Spleen (tissue), 11 donors: ENCODE measurements at regions not wholly inside any gene's neighbourhood (a gene's known extent, or its start where the extent isn't known, plus 50 kb on each side); places are given as distances from the start of the nearest gene placed in this dataset.

Experiments used
- DNase-seq: peaks from one replicate; pipeline ENCODE4 v3.0.0-alpha.2; 2020
- H3K27ac ChIP-seq, 8 donors: fragments of 200-600 bp; sonication (generic) in 7 of 8; 1 replicate in 4 of 8; 2 replicates in 4 of 8; pipeline versions ENCODE4 v1.5.0 to v1.8.0; 2016 to 2021; ENCODE audit warnings: inconsistent platforms in 4 of 8, mild to moderate bottlenecking in 4 of 8, moderate library complexity in 1 of 8
- H3K27me3 ChIP-seq, 7 donors: fragments of 200-600 bp; sonication (generic) in 6 of 7; replicated peaks in 1 of 7; 1 replicate in 4 of 7; 2 replicates in 3 of 7; pipeline versions ENCODE4 v1.5.0 to v1.8.0; 2016 to 2021; ENCODE audit warnings: inconsistent platforms in 3 of 7, mild to moderate bottlenecking in 1 of 7
- H3K36me3 ChIP-seq, 6 donors: fragments of 200-600 bp; sonication (generic) in 5 of 6; 1 replicate in 4 of 6; 2 replicates in 2 of 6; pipeline versions ENCODE4 v1.5.0 to v1.8.0; 2016 to 2021; ENCODE audit warnings: inconsistent platforms in 2 of 6
- H3K4me1 ChIP-seq, 6 donors: fragments of 200-600 bp; sonication (generic) in 5 of 6; 1 replicate in 3 of 6; 2 replicates in 3 of 6; pipeline versions ENCODE4 v1.5.0 to v1.8.0; 2016 to 2021; ENCODE audit warnings: inconsistent platforms in 3 of 6
- H3K4me3 ChIP-seq, 8 donors: fragments of 200-600 bp; sonication (generic) in 7 of 8; 1 replicate in 4 of 8; 2 replicates in 4 of 8; pipeline versions ENCODE4 v1.5.0 to v1.8.0; 2016 to 2021; ENCODE audit warnings: inconsistent platforms in 4 of 8, mild to moderate bottlenecking in 4 of 8, moderate library complexity in 2 of 8
- H3K9me3 ChIP-seq, 8 donors: fragments of 200-600 bp; sonication (generic) in 7 of 8; 1 replicate in 4 of 8; 2 replicates in 4 of 8; pipeline versions ENCODE4 v1.5.0 to v1.8.0; 2016 to 2021; ENCODE audit warnings: inconsistent platforms in 4 of 8
- POLR2A ChIP-seq, 3 donors: fragments of 450-650 bp; IDR thresholded peaks; one replicate each; pipeline ENCODE4 v1.5.1; 2017; ENCODE audit warnings: antibody characterized with exemption in 3 of 3, mild to moderate bottlenecking in 1 of 3
- POLR2AphosphoS5 ChIP-seq, 3 donors: sonication (generic); formaldehyde crosslinking; IDR thresholded peaks; one replicate each; pipeline ENCODE4 v1.5.1; 2017; ENCODE audit warnings: antibody characterized with exemption in 3 of 3
- WGBS, 5 donors: extraction: QIAGEN DNeasy Blood & Tissue Kit in 3 of 5; methylation state at CpG; one replicate each; pipeline versions ENCODE4 v1.1.5 to v1.1.7; 2013 to 2018; 5-methylcytosine and 5-hydroxymethylcytosine counted together
- intact Hi-C: fragments of 100-400 bp; cut with DNase I; formaldehyde crosslinking; loops from one replicate; pipeline ENCODE4 v1.15.0; 2023; ENCODE audit warnings: low total_unique reads
- TF ChIP-seq, protein P1 (sequence below), 11 experiments: fragments of 200-600 bp in 7 of 11; fragments of 450-650 bp in 4 of 11; sonication (generic) in 4 of 11; IDR thresholded peaks in 8 of 11; conservative IDR thresholded peaks in 3 of 11; 1 replicate in 7 of 11; 2 replicates in 4 of 11; pipeline versions ENCODE4 v1.4.0 to v1.8.0; 2016 to 2021; ENCODE audit warnings: antibody characterized with exemption in 11 of 11, inconsistent platforms in 4 of 11, mild to moderate bottlenecking in 1 of 11
- donor health status: healthy with polysubstance abuse.
- donor health status: DM: no; HTN: no; CAD: no; lungs with moderate emphysema.
- donor health status: DM: no; HTN: no; CAD: no.
- donor health status: Bipolar disorder and iron deficiency.
- donor health status: healthy.
- donor health status: DM: no; HTN: no; CAD: no.
- donor health status: DM: yes; HTN: yes; CAD: no.

DNA sequence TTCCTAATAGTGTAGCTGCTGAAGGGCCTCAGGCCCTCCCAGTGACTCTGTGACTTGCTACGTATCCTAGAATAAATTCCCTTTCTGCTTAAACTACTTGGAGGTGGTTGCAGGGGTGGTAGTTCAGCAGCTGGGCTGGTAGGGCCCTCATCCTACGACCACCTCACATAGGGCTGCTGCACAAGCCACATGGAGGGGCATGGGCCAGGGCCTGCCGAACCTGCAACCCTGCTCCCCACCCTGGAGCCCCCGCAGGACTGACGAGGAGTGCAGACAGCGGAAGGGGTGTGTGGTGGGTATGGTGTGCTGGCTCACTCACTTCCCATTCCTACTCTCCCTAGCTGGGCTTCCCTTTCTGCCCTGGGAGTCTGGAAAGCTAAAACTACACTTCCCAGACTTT lies 56.2 kb upstream of the MLN start:
- Histone ChIP-seq H3K27ac (peak overlapping the region in 3 of 8 donors; percentile 27 to 64 (median 52)), H3K4me1 (peaks cover 36 to 67% (median 56%) of the 10 kb centered on the region in 6 donors), H3K36me3 (no peaks in the 10 kb centered on the region), H3K9me3 (no peaks in the 10 kb centered on the region), H3K4me3 (no peak overlapping the region), H3K27me3 (peaks cover 0 to 86% (median 0%) of the 10 kb centered on the region in 7 donors)
- intact Hi-C loops: no loop called here
- TF ChIP-seq, protein P1, sequence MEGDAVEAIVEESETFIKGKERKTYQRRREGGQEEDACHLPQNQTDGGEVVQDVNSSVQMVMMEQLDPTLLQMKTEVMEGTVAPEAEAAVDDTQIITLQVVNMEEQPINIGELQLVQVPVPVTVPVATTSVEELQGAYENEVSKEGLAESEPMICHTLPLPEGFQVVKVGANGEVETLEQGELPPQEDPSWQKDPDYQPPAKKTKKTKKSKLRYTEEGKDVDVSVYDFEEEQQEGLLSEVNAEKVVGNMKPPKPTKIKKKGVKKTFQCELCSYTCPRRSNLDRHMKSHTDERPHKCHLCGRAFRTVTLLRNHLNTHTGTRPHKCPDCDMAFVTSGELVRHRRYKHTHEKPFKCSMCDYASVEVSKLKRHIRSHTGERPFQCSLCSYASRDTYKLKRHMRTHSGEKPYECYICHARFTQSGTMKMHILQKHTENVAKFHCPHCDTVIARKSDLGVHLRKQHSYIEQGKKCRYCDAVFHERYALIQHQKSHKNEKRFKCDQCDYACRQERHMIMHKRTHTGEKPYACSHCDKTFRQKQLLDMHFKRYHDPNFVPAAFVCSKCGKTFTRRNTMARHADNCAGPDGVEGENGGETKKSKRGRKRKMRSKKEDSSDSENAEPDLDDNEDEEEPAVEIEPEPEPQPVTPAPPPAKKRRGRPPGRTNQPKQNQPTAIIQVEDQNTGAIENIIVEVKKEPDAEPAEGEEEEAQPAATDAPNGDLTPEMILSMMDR (IDR thresholded peaks at IDR 0.05 in 8 of 11, conservative IDR thresholded peaks at IDR 0.05 in 3 of 11): no peak
- TF ChIP-seq POLR2AphosphoS5 (IDR thresholded peaks at IDR 0.05) (no peak), POLR2A (IDR thresholded peaks at IDR 0.05) (no peak)
- 70 to 79% (median 73%) methylated on average over 3 to 6 of the region's 6 CpGs for WGBS, 5 donors
- no peak for DNase-seq

DNA sequence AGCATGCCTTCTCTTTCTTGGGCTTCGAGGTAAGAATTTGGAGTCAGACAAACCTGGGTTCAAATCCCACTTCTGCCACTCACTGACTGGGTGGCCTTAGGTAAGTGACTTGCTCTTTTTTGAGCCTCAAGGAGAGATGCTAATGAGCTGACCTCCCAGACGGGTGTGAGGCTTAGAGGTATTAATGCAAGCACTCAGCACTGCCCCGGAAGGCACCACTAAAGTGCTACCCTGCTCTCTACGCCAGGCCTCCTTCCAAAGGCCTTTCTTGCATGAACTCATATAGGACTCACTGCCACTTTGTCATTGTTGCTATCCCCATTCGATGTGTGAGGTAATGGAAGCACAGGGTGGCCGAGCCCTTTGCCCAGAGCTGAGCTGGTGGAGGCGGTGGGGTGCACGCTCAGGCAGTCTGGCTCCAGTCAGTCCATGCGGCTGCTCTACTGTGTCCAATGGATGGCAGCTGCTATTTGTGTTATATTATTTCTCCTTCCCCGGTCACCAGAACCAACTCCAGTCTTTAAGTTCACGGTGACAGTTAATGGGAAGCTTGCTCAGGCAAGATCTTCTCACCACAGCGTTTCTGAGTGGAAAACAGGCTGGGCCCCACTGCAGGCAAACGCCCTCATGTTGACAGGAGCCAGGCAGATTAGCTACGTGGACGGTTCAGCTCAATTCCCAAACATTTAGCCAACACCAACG lies 55.2 kb upstream of the MLN start:
- peaks cover 36 to 74% (median 56%) of the 10 kb centered on the region in 6 donors for H3K4me1 ChIP-seq
- no peaks in the 10 kb centered on the region for H3K9me3 ChIP-seq
- H3K27me3 ChIP-seq: peaks cover 0 to 92% (median 0%) of the 10 kb centered on the region in 7 donors
- TF ChIP-seq, protein P1 (IDR thresholded peaks at IDR 0.05 in 8 of 11, conservative IDR thresholded peaks at IDR 0.05 in 3 of 11): no peak
- TF ChIP-seq POLR2AphosphoS5 (IDR thresholded peaks at IDR 0.05): no peak
- no peak for TF ChIP-seq POLR2A (IDR thresholded peaks at IDR 0.05)
- H3K36me3 ChIP-seq: no peaks in the 10 kb centered on the region
- WGBS, 5 donors: 77 to 90% (median 87%) methylated on average over 16 of the region's 16 CpGs
- H3K4me3 ChIP-seq: no peak overlapping the region
- DNase-seq: no peak
- intact Hi-C loops: no loop called here
- no peak overlapping the region for H3K27ac ChIP-seq

DNA sequence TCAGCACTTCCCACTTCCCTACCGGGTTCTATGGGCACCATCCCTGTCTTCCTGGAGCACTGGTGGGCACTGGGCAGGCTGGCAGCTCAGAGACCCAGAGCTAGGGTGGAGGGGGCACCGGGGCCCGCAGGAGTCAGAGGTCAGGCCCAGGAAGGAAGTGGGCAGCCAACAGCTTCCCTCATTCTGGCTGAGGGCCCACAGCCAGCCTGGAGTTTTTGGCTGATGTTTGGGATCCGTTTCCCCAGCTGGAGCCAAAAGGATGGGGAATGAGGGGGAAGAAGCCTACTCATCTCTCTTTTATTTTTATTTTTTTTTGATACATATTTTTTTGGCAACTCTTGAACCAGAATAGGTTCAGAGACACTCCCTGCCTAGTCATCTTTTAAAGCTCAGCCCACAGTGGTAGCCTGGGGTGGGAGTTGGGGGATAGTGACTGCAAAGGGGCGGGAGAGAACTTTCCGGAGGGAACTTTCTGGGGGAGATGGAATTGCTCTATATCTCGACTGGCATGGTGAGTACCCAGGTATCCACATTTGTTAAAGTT lies 54.2 kb upstream of the MLN start:
- H3K9me3 ChIP-seq: no peaks in the 10 kb centered on the region
- no peak overlapping the region for H3K4me3 ChIP-seq
- WGBS, 5 donors: 36 to 41% (median 39%) methylated on average over 6 to 7 of the region's 7 CpGs
- peaks cover 0 to 97% (median 3%) of the 10 kb centered on the region in 7 donors for H3K27me3 ChIP-seq
- peaks cover 36 to 74% (median 56%) of the 10 kb centered on the region in 6 donors for H3K4me1 ChIP-seq
- no peak for DNase-seq
- peak overlapping the region in 4 of 8 donors; percentile 8 to 67 (median 23) for H3K27ac ChIP-seq
- H3K36me3 ChIP-seq: no peaks in the 10 kb centered on the region
- intact Hi-C loops: no loop called here
- no peak for TF ChIP-seq POLR2A (IDR thresholded peaks at IDR 0.05)
- TF ChIP-seq, protein P1 (IDR thresholded peaks at IDR 0.05 in 8 of 11, conservative IDR thresholded peaks at IDR 0.05 in 3 of 11): no peak
- peak; percentile 34 to 45 (median 44) for TF ChIP-seq POLR2AphosphoS5 (IDR thresholded peaks at IDR 0.05)
